Duodenal mucosa (tissue), 2 donors: ENCODE measurements at regions not wholly inside any gene's neighbourhood (a gene's known extent, or its start where the extent isn't known, plus 50 kb on each side); places are given as distances from the start of the nearest gene placed in this dataset.

ENCODE experiments used
- H3K27ac ChIP-seq: one replicate; pipeline ENCODE4 v1.7.0; 2013; ENCODE audit warnings: low read depth, low read length
- H3K27me3 ChIP-seq, 2 donors: one replicate each; pipeline ENCODE4 v1.7.0; 2013; ENCODE audit warnings: low read length in 2 of 2, control low read depth in 1 of 2; ENCODE audit not compliant: insufficient read depth in 2 of 2, control insufficient read depth in 1 of 2
- H3K36me3 ChIP-seq, 2 donors: one replicate each; pipeline ENCODE4 v1.7.0; 2013; ENCODE audit warnings: low read length in 2 of 2, control low read depth in 1 of 2; ENCODE audit not compliant: insufficient read depth in 2 of 2, control insufficient read depth in 1 of 2
- H3K4me1 ChIP-seq, 2 donors: one replicate each; pipeline ENCODE4 v1.7.0; 2013; ENCODE audit warnings: low read length in 2 of 2, control low read depth in 1 of 2; ENCODE audit not compliant: insufficient read depth in 2 of 2, control insufficient read depth in 1 of 2
- H3K4me3 ChIP-seq, 2 donors: one replicate each; pipeline ENCODE4 v1.7.0; 2013; ENCODE audit warnings: low read length in 2 of 2, low read depth in 1 of 2
- H3K9ac ChIP-seq, 2 donors: one replicate each; pipeline ENCODE4 v1.7.0; 2013; ENCODE audit warnings: low read length in 2 of 2, low read depth in 1 of 2
- H3K9me3 ChIP-seq, 2 donors: one replicate each; pipeline ENCODE4 v1.7.0; 2013; ENCODE audit warnings: low read length in 2 of 2, control low read depth in 1 of 2; ENCODE audit not compliant: control insufficient read depth in 1 of 2

GRCh38 chr9:18346745-18347144, 127.2 kb upstream of the ADAMTSL1 start:
- no peak overlapping the region for H3K4me3 ChIP-seq
- no peaks in the 10 kb centered on the region for H3K27me3 ChIP-seq
- H3K9me3 ChIP-seq: no peaks in the 10 kb centered on the region
- no peak overlapping the region for H3K9ac ChIP-seq
- no peak overlapping the region for H3K27ac ChIP-seq
- no peaks in the 10 kb centered on the region for H3K36me3 ChIP-seq
- H3K4me1 ChIP-seq: no peaks in the 10 kb centered on the region

GRCh38 chr9:18347386-18348082, 126.4 kb upstream of the ADAMTSL1 start:
- Histone ChIP-seq H3K4me1 (no peaks in the 10 kb centered on the region), H3K4me3 (no peak overlapping the region), H3K27me3 (no peaks in the 10 kb centered on the region), H3K36me3 (no peaks in the 10 kb centered on the region), H3K27ac (no peak overlapping the region), H3K9ac (no peak overlapping the region), H3K9me3 (no peaks in the 10 kb centered on the region)

GRCh38 chr9:18348083-18348475, 125.9 kb upstream of the ADAMTSL1 start:
- H3K27ac ChIP-seq: no peak overlapping the region

GRCh38 chr9:18349530-18349929, 124.4 kb upstream of the ADAMTSL1 start:
- Histone ChIP-seq H3K9ac (no peak overlapping the region), H3K36me3 (no peaks in the 10 kb centered on the region), H3K4me1 (no peaks in the 10 kb centered on the region), H3K27me3 (no peaks in the 10 kb centered on the region), H3K4me3 (no peak overlapping the region), H3K27ac (no peak overlapping the region), H3K9me3 (no peaks in the 10 kb centered on the region)

More at GRCh38 chr9:18348083-18348475, 125.9 kb upstream of the ADAMTSL1 start:
- no peaks in the 10 kb centered on the region for H3K36me3 ChIP-seq
- no peaks in the 10 kb centered on the region for H3K4me1 ChIP-seq
- H3K4me3 ChIP-seq: no peak overlapping the region
- H3K27me3 ChIP-seq: no peaks in the 10 kb centered on the region
- H3K9ac ChIP-seq: no peak overlapping the region
- no peaks in the 10 kb centered on the region for H3K9me3 ChIP-seq

- no peaks in the 10 kb centered on the region for H3K4me1 ChIP-seq
- no peaks in the 10 kb centered on the region for H3K9me3 ChIP-seq
- H3K4me3 ChIP-seq: no peak overlapping the region
- no peak overlapping the region for H3K9ac ChIP-seq
- H3K27me3 ChIP-seq: no peaks in the 10 kb centered on the region
- H3K27ac ChIP-seq: no peak overlapping the region
- H3K36me3 ChIP-seq: no peaks in the 10 kb centered on the region
These were observed 123.9 kb upstream of the ADAMTSL1 start for GRCh38 chr9:18350036-18350435.

- Histone ChIP-seq H3K9me3 (no peaks in the 10 kb centered on the region), H3K4me1 (no peaks in the 10 kb centered on the region), H3K27me3 (no peaks in the 10 kb centered on the region), H3K27ac (no peak overlapping the region), H3K36me3 (no peaks in the 10 kb centered on the region), H3K9ac (no peak overlapping the region), H3K4me3 (no peak overlapping the region)
These were observed 122.9 kb upstream of the ADAMTSL1 start for GRCh38 chr9:18350995-18351595.

- Histone ChIP-seq H3K36me3 (no peaks in the 10 kb centered on the region), H3K27ac (no peak overlapping the region), H3K9me3 (no peaks in the 10 kb centered on the region), H3K9ac (no peak overlapping the region), H3K4me1 (no peaks in the 10 kb centered on the region), H3K4me3 (no peak overlapping the region), H3K27me3 (no peaks in the 10 kb centered on the region)
These were observed 121.2 kb upstream of the ADAMTSL1 start for GRCh38 chr9:18352711-18353110.

- no peak overlapping the region for H3K9ac ChIP-seq
- H3K27ac ChIP-seq: no peak overlapping the region
- H3K9me3 ChIP-seq: no peaks in the 10 kb centered on the region
- no peak overlapping the region for H3K4me3 ChIP-seq
- H3K36me3 ChIP-seq: no peaks in the 10 kb centered on the region
- H3K4me1 ChIP-seq: no peaks in the 10 kb centered on the region
- H3K27me3 ChIP-seq: no peaks in the 10 kb centered on the region
These were observed 120.5 kb upstream of the ADAMTSL1 start for GRCh38 chr9:18353473-18353872.

- Histone ChIP-seq H3K27me3 (no peaks in the 10 kb centered on the region), H3K9ac (no peak overlapping the region), H3K27ac (no peak overlapping the region)
These were observed 116.6 kb upstream of the ADAMTSL1 start for GRCh38 chr9:18357321-18357720.

GRCh38 chr9:18358325-18358724, 115.6 kb upstream of the ADAMTSL1 start:
- no peak overlapping the region for H3K4me3 ChIP-seq
- H3K27ac ChIP-seq: no peak overlapping the region
- H3K36me3 ChIP-seq: no peaks in the 10 kb centered on the region
- H3K9me3 ChIP-seq: no peaks in the 10 kb centered on the region
- no peaks in the 10 kb centered on the region for H3K27me3 ChIP-seq
- H3K9ac ChIP-seq: no peak overlapping the region
- no peaks in the 10 kb centered on the region for H3K4me1 ChIP-seq

More at GRCh38 chr9:18357321-18357720, 116.6 kb upstream of the ADAMTSL1 start:
- no peak overlapping the region for H3K4me3 ChIP-seq
- no peaks in the 10 kb centered on the region for H3K36me3 ChIP-seq
- no peaks in the 10 kb centered on the region for H3K9me3 ChIP-seq
- H3K4me1 ChIP-seq: no peaks in the 10 kb centered on the region
